PC-9 (cell line): ENCODE measurements at regions not wholly inside any gene's neighbourhood (a gene's known extent, or its start where the extent isn't known, plus 50 kb on each side); places are given as distances from the start of the nearest gene placed in this dataset.
A peak's percentile ranks its signal among the peaks of the same experiment; 100 is the strongest.

Experiments used
- BruUV-seq: library from RNA; stranded (reverse); fragments of 400-500 nt; replicated peaks from 2 replicates; lab custom pipeline; 2021; lab: Mats Ljungman, UMichigan
- CTCF ChIA-PET: fragments of 300-600 bp; sonication (Branson Sonifier 250); formaldehyde crosslinking; loops from one replicate; lab custom pipeline; 2022; ENCODE audit warnings: antibody characterized with exemption; lab: Charles Lee
- POLR2A ChIA-PET: fragments of 300-600 bp; sonication (Branson Sonifier 250); formaldehyde crosslinking; loops from one replicate; lab custom pipeline; 2022; ENCODE audit warnings: antibody characterized with exemption; ENCODE audit not compliant: unreplicated experiment; lab: Charles Lee
- DNase-seq, 2 experiments: peaks; one replicate each; pipeline versions ENCODE4 v3.0.0 to v3.0.0-alpha.2; 2015 to 2022; ENCODE audit warnings: mixed read lengths in 1 of 2
- H2AFZ ChIP-seq: fragments of 200-600 bp; sonication (generic); 2 replicates; pipeline ENCODE4 v1.8.1; 2017; ENCODE audit warnings: antibody characterized with exemption
- H3F3A ChIP-seq: fragments of 200-600 bp; sonication (generic); 2 replicates; pipeline ENCODE4 v1.8.1; 2017; ENCODE audit warnings: antibody characterized with exemption, mild to moderate bottlenecking, low read depth; ENCODE audit not compliant: insufficient read depth
- H3K27ac ChIP-seq: fragments of 200-600 bp; sonication (generic); 2 replicates; pipeline ENCODE4 v1.6.1; 2016; ENCODE audit warnings: mixed run types
- H3K27me3 ChIP-seq: fragments of 200-600 bp; sonication (generic); 2 replicates; pipeline ENCODE4 v1.6.1; 2016; ENCODE audit warnings: low read depth, mixed run types; ENCODE audit not compliant: insufficient read depth
- H3K36me3 ChIP-seq: fragments of 200-600 bp; sonication (generic); 2 replicates; pipeline ENCODE4 v1.6.1; 2016; ENCODE audit warnings: low read depth, mixed run types
- H3K4me1 ChIP-seq: fragments of 200-600 bp; sonication (generic); replicated peaks from 2 replicates; pipeline ENCODE4 v1.6.1; 2016; ENCODE audit warnings: mixed run types; ENCODE audit not compliant: insufficient read depth
- H3K4me2 ChIP-seq: fragments of 200-600 bp; sonication (generic); 2 replicates; pipeline ENCODE4 v1.6.1; 2017; ENCODE audit warnings: mixed run types
- H3K4me3 ChIP-seq: fragments of 200-600 bp; sonication (generic); 2 replicates; pipeline ENCODE4 v1.6.1; 2016; ENCODE audit warnings: mixed run types
- H3K79me2 ChIP-seq: fragments of 200-600 bp; sonication (generic); 2 replicates; pipeline ENCODE4 v1.6.1; 2017; ENCODE audit warnings: low read depth, mixed run types
- H3K9me2 ChIP-seq: fragments of 200-600 bp; sonication (generic); 2 replicates; pipeline ENCODE4 v1.8.1; 2017; ENCODE audit warnings: mild to moderate bottlenecking; ENCODE audit not compliant: insufficient read depth
- H3K9me3 ChIP-seq: fragments of 200-600 bp; sonication (generic); 2 replicates; pipeline ENCODE4 v1.8.1; 2016; ENCODE audit warnings: low read depth; ENCODE audit not compliant: insufficient read depth
- H4K20me1 ChIP-seq: fragments of 200-600 bp; sonication (generic); 2 replicates; pipeline ENCODE4 v1.8.1; 2017; ENCODE audit not compliant: insufficient read depth
- EZH2 ChIP-seq: fragments of 200-600 bp; sonication (generic); IDR thresholded peaks from 2 replicates; pipeline ENCODE4 v1.8.0; 2017; ENCODE audit warnings: antibody characterized with exemption, low read depth
- intact Hi-C: fragments of 100-400 bp; cut with micrococcal nuclease; formaldehyde crosslinking; loops from one replicate; pipeline ENCODE4 v1.10.0; 2022; ENCODE audit not compliant: unreplicated experiment
- TF ChIP-seq, protein P1 (sequence below): fragments of 200-600 bp; sonication (generic); conservative IDR thresholded peaks from 2 replicates; pipeline ENCODE4 v1.6.1; 2017; ENCODE audit warnings: mixed run types, antibody characterized with exemption, mild to moderate bottlenecking, moderate library complexity

DNA sequence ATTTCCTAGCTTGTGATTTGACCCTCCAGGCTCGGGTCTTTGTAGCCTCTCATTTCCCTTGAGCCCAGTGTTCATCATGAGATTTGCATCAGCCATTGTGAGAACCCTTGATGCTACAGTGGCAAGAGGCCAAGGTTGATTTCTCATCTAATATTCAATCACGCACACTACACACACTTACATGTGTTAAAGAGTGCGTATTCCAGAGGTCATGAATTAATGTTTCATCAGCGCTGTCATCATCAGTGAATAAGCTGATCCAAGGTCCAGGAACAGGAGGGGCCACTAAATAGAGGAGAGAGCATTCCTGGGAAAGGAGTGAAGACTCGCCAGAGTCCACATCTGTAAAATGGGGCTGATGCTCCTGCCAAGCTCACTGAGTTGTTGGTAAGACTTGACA is 276.1 kb upstream of the SIX2 start:
- ChIA-PET CTCF (no interaction called here), POLR2A (interaction anchor here (0.6 kb wide), 1 partner anchor 20 kb away, joined by 3 read pairs; no protein-coding TSS in a partner anchor)
- no peaks in the 10 kb centered on the region for H4K20me1 ChIP-seq
- no peak overlapping the region for H3K4me3 ChIP-seq
- H3K9me2 ChIP-seq, result no peaks in the 10 kb centered on the region
- peaks cover 44% of the 10 kb centered on the region for H3F3A ChIP-seq
- H3K4me1 ChIP-seq, result peaks cover 64% of the 10 kb centered on the region
- no peak overlapping the region for H2AFZ ChIP-seq
- H3K27ac ChIP-seq, result peak overlapping the region; percentile 94
- no peaks in the 10 kb centered on the region for H3K79me2 ChIP-seq
- TF ChIP-seq, protein P1, sequence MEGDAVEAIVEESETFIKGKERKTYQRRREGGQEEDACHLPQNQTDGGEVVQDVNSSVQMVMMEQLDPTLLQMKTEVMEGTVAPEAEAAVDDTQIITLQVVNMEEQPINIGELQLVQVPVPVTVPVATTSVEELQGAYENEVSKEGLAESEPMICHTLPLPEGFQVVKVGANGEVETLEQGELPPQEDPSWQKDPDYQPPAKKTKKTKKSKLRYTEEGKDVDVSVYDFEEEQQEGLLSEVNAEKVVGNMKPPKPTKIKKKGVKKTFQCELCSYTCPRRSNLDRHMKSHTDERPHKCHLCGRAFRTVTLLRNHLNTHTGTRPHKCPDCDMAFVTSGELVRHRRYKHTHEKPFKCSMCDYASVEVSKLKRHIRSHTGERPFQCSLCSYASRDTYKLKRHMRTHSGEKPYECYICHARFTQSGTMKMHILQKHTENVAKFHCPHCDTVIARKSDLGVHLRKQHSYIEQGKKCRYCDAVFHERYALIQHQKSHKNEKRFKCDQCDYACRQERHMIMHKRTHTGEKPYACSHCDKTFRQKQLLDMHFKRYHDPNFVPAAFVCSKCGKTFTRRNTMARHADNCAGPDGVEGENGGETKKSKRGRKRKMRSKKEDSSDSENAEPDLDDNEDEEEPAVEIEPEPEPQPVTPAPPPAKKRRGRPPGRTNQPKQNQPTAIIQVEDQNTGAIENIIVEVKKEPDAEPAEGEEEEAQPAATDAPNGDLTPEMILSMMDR, result no peak
- no peak for TF ChIP-seq EZH2
- H3K4me2 ChIP-seq, result peak overlapping the region; percentile 51; the same call in 1 of the 2 replicates
- intact Hi-C loops, result no loop called here
- H3K36me3 ChIP-seq, result no peaks in the 10 kb centered on the region
- H3K27me3 ChIP-seq, result no peaks in the 10 kb centered on the region
- H3K9me3 ChIP-seq, result peaks cover 10% of the 10 kb centered on the region
- DNase-seq, result no peak
- no TSS peak for BruUV-seq

DNA sequence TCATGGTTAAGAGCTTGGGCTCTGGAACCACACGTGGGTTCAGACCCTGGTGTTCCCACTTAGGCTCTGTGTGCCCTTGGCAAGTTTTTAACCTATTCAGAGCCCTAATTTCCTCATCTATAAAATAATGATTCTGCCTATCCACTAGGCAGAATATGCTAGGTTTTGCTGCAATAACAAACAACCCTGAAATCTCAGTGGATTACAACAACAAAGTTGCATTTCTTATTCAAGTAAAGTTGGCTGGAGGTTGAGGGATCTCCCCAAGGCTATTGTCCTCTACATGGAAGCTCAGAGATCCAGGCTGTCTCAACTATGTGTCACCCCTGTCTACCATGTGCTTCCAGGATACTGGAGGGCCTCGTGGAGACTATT is 275.4 kb upstream of the SIX2 start:
- Histone ChIP-seq H3K36me3 (no peaks in the 10 kb centered on the region), H3K4me1 (peaks cover 64% of the 10 kb centered on the region), H3K9me3 (peaks cover 10% of the 10 kb centered on the region), H3K9me2 (no peaks in the 10 kb centered on the region), H3K4me2 (peak overlapping the region; percentile 51), H3K27ac (peak overlapping the region; percentile 94), H2AFZ (no peak overlapping the region), H3F3A (peaks cover 44% of the 10 kb centered on the region), H4K20me1 (no peaks in the 10 kb centered on the region), H3K27me3 (no peaks in the 10 kb centered on the region), H3K4me3 (peak overlapping the region; percentile 10), H3K79me2 (no peaks in the 10 kb centered on the region)
- ChIA-PET POLR2A (interaction anchor here (0.5 kb wide), 1 partner anchor 141 kb away, joined by 3 read pairs; no protein-coding TSS in a partner anchor), CTCF (no interaction called here)
- intact Hi-C loops, result loop anchor here (1.0 kb wide), 1 partner anchor 106 kb away; no protein-coding TSS in a partner anchor
- TF ChIP-seq EZH2, result no peak
- TF ChIP-seq, protein P1, result no peak
- DNase-seq, result no peak
- BruUV-seq, result no TSS peak

DNA sequence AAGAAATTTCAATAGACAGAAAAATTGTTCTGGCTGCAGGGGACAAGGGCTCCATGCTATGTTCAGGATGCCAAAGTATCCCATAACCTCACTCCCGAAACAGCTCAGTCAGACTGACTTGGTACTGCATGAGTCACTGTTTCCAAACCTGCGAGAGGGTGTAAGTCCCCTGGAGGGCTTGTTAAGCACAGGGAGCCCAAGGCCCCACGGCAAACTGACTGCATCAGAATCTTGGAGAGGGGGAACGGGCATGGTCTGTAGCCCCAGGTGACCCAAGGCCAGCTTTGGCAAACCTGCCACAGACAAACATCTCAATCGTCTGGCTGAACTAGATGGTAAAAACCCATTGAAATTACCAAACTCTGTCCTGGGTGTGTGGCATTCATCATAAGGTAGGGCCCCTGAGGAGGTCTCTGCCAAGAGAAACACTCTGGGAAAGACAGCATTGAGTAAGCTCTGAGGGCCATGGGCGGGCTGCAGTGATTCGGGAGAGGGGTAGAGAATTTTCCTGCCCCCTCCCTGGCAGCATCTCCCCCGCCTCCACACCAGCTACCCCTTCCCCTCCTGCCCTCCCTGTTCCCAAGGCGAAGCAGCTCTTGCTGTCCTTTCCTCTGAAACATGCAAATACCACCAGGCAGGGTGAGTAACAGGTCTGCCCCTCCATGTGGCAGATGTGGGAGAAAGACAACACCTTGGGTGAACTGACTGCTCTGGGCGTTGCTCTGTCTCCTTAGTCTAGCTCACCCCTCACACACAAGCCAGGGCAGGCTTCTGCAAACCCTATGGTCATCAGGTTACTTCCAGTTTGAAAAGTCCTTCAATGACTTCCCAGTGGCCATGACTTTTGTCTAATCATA is 274.7 kb upstream of the SIX2 start:
- no peaks in the 10 kb centered on the region for H3K27me3 ChIP-seq
- peak overlapping the region; percentile 51 for H3K4me2 ChIP-seq
- DNase-seq, result peak; percentile 79 to 97
- peak overlapping the region; percentile 10; the same call in 1 of the 2 replicates for H3K4me3 ChIP-seq
- no peak overlapping the region for H2AFZ ChIP-seq
- ChIA-PET CTCF (interaction anchor here (0.5 kb wide), 1 partner anchor 38 kb away, joined by 3 read pairs; no protein-coding TSS in a partner anchor), POLR2A (interaction anchor here (0.5 to 0.7 kb wide), 4 partner anchors 113 to 156 kb away, joined by 3 to 4 read pairs (median 3); no protein-coding TSS in a partner anchor)
- TF ChIP-seq EZH2, result no peak
- TF ChIP-seq, protein P1, result no peak
- no peaks in the 10 kb centered on the region for H3K79me2 ChIP-seq
- H3K27ac ChIP-seq, result peak overlapping the region; percentile 94
- H3K4me1 ChIP-seq, result peaks cover 62% of the 10 kb centered on the region
- no peaks in the 10 kb centered on the region for H3K9me2 ChIP-seq
- peaks cover 43% of the 10 kb centered on the region for H3F3A ChIP-seq
- peaks cover 10% of the 10 kb centered on the region for H3K9me3 ChIP-seq
- intact Hi-C loops, result loop anchor here (1.0 to 2.0 kb wide), 3 partner anchors 63 to 259 kb away; no protein-coding TSS in a partner anchor
- no peaks in the 10 kb centered on the region for H4K20me1 ChIP-seq
- BruUV-seq, result TSS peak; percentile 97
- no peaks in the 10 kb centered on the region for H3K36me3 ChIP-seq
